SU-DHL-6 (cell line): ENCODE measurements at regions not wholly inside any gene's neighbourhood (a gene's known extent, or its start where the extent isn't known, plus 50 kb on each side); places are given as distances from the start of the nearest gene placed in this dataset.

Source experiments
- CTCF ChIP-seq: fragments of 200-600 bp; sonication (generic); IDR thresholded peaks from one replicate; pipeline ENCODE4 v1.5.1; 2017; ENCODE audit warnings: antibody characterized with exemption, mild to moderate bottlenecking, low read length, moderate library complexity; ENCODE audit not compliant: insufficient read depth, poor library complexity, severe bottlenecking
- EZH2phosphoT487 ChIP-seq: fragments of 200-600 bp; sonication (generic), shearing (Covaris generic); conservative IDR thresholded peaks from 2 replicates; pipeline ENCODE4 v1.6.1; 2018; ENCODE audit warnings: mild to moderate bottlenecking, antibody characterized with exemption, low read length, moderate library complexity, mixed read lengths

GRCh38 chr4:182139491-182139890 is 103.7 kb upstream of the TENM3 start:
- TF ChIP-seq CTCF (no peak), EZH2phosphoT487 (no peak)
